ENCODE measurements at regions not wholly inside any gene's neighbourhood (a gene's known extent, or its start where the extent isn't known, plus 50 kb on each side); places are given as distances from the start of the nearest gene placed in this dataset.
"Not testable (repeated sequence)": the region's sequence is repeated elsewhere in the genome, so short reads cannot be mapped to it uniquely, and the experiment has no call there.

GRCh38 chr6:882084-882598, 189.2 kb upstream of the EXOC2 start:
- no peak for DNase-seq

DNA sequence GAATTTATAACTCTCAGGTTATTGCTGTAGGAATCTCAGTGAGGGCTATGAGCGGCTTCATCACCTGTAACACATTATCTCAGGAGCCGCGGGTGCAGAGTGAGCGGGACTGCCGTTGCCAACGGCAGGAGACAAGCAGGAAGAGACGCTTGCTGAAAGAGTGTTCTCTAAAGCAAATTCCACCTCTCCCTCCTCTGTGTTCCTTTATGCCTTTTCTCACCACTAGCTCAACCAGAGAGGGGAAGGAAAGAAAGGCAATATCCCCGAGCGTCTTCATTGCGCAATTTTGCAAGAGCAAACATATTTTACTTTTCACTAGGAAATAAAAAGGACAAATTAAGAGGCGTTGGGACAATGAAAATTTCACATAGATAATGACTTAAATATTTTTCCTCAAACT, 185.2 kb upstream of the EXOC2 start:
- no peak for DNase-seq

DNA sequence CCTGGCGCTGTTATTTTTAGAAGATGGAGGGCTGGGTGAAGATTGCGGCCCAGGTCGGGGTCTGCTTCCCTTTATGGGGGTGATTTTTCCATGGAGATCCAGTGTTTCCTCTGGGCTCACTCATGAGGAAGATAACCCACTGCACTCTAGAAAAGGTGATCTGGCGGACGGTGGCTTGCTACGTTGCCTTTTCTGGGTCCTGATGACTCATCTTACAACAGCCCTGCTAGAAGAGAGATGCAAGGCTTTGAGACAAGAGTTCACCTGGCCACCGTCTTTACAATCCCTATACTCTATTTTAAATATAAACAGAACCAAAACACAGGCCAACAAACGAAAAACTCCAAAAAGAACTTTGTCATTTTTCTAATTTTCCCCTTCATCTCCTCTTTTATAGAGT, 182.1 kb upstream of the EXOC2 start:
- DNase-seq: no peak

DNA sequence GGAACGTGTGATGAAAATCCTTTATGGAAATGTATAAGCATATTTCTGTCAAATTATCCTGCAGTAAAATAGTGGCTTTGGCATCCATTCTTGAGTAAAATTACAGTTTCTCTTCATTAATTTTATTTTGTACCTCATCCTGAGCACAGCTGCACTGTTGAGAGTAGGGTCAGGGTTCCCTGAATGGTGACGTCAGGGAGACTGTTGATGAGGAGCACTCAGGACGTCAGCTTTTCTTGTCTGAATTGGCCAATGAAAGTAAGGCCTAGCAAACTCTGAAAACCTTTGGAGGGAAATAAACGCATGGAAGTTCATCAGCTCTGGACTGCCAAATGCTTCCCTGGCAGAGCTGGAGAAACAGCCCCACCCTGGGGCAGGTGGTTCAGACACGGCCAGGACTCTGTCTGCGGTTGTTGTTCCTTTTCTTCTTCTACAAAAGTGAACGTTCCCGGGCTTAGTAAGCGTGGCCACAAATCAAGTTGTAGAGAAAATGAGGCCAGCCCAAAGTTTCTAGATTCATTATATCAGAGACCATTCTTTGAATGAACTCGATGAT, 179.7 kb upstream of the EXOC2 start:
- DNase-seq: no peak

DNA sequence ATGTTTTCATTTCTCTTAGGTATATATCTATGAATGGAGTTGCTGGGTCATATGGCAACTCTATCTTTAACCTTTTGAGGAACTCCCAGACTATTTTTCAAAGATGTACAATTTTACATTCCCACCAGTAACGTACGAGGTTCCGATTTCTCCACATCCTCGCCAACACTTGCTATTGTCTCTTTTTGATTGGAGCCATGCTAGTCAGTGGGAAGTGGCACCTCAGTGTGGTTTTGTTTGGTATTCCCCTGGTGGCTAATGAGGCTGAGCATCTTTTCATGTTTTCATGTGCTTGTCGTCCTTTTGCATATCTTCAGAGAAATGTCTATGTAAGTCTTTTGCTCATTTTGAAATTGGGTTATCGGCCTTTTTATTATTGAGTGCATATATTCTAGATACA, 178.6 kb upstream of the EXOC2 start:
- DNase-seq: no peak

DNA sequence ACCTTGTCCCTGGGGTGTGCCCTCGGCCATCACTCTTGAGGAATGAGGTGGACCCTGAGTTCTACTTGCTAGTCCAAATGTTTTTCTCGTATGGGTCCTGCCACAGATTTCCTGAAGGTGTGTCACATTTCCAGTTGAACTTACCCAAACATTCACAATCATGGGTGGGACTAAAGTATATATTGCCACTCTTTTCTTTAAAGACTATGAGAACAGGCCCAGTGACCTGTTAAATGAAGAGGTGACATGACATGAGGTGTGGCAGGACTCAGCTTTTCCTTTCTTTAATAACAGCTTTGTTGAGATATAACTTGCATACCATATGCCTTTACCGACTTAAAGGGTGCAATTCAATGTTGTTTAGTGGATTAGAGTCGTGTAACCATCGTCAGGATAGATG, 177.2 kb upstream of the EXOC2 start:
- no peak for DNase-seq

- no peak for DNase-seq
Observed at GRCh38 chr6:868201-868600, 175.3 kb upstream of the EXOC2 start.

DNA sequence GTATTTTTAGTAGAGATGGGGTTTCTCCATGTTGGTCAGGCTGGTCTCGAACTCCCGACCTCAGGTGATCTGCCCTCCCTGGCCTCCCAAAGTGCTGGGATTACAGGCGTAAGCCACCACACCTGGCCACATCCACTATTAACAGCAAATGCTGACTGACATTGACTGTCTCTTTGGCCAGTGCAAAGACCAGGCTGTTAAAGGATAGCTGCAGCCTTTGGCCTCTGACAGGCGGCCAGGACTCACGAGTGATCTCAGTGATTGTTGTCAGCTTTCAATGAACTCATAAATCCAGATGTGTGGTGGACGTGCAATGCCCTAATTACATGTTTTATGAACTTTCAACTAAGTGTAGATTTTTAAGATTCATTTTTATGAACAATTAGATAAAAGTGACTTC, 174.4 kb upstream of the EXOC2 start:
- no peak for DNase-seq

GRCh38 chr6:866316-866715, 173.4 kb upstream of the EXOC2 start:
- no peak for DNase-seq

- DNase-seq: no peak
Observed at GRCh38 chr6:865846-866245, 172.9 kb upstream of the EXOC2 start.

GRCh38 chr6:863831-864230, 170.9 kb upstream of the EXOC2 start:
- no peak for DNase-seq

DNA sequence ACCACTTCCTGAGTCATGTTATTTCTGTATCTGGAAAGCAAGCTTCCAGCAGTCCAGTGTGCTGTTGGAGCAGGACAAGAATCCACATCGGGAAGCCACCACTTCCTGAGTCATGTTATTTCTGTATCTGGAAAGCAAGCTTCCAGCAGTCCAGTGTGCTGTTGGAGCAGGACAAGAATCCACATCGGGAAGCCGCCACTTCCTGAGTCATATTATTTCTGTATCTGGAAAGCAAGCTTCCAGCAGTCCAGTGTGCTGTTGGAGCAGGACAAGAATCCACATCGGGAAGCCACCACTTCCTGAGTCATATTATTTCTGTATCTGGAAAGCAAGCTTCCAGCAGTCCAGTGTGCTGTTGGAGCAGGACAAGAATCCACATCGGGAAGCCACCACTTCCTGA, 170.2 kb upstream of the EXOC2 start:
- not testable (repeated sequence) for DNase-seq

DNA sequence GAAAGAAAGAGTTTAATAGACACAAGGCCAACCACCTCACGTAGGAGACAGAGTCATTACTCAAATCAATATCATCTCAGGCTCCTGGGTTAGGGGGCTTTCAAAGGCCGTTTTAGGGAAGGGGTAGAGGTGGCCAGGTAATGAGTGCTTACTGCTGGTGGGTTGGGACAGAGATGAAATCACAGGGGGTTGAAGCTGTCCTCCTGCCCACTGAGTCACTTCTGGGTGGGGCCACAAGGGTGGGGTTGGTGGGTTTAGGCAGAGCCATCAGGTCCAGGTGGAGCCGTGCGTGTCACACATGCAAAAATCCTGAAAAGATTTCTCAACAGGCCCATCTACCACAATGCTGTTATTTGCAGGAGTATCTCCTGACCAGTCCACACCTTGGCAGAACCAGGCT, 167.0 kb upstream of the EXOC2 start:
- DNase-seq: no peak

- no peak for DNase-seq
Observed at GRCh38 chr6:854406-855118, 161.6 kb upstream of the EXOC2 start.

- not testable (repeated sequence) for DNase-seq
Observed at GRCh38 chr6:852216-852615, 159.3 kb upstream of the EXOC2 start.

DNA sequence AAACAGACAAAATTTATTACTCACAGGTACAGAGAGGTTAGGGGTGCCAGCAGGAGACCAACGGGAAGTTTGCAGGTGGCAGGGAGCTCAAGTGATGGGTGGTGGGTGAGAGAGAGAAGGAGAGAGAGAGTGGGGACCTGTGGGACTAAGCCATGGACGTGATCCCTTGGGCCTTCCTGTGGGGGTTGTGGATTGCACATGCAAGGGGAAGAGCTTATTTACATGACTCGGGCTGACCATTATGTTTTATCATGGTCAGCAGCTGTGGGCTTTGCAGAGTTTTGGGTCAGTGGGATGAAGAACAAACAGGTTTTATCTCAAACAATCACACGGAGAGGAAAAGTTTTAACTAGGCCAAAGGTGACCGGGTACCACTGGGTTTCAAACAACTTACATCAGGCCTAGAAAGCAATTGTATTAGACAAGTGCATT, 156.2 kb upstream of the EXOC2 start:
- DNase-seq: no peak

DNA sequence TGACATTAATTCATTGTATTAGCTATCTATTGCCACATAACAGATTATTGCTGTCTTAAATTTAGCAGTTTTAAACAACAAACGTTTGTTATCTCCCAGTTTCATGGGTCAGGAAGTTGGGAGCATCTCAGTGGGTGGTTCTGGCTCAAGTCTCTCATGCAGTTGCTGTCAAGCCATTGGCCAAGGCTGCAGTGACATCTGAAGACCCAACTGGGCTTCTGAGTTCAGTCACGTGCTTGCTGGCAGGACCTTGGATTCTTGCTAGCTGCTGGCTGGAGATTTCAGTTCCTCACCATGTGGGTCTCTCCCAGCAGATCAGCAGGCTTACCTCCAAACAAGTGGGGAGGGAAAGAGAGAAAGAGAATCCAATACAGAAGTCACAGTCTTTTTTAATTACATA, 152.6 kb upstream of the EXOC2 start:
- no peak for DNase-seq

GRCh38 chr6:845101-845500, 152.2 kb upstream of the EXOC2 start:
- DNase-seq: no peak

DNA sequence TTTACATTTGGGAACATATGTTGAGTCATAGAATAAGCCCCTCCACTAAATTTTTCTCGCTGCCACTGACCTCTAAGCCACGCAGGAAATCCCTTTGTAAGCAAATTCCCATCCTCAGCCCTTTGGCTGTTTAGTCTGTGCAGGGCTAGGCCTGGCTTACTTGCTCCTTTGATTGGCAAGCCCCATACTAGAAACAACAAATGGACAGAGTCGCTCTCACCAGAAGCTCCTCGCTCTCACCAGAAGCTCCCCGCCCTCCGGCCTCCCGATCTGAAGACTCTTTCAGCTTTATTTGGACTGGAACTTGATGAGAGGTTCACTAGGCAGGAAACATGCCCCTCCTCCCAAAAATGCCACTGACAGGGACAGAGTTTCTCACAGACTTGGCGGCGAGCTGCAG, 149.2 kb upstream of the EXOC2 start:
- DNase-seq: no peak

DNA sequence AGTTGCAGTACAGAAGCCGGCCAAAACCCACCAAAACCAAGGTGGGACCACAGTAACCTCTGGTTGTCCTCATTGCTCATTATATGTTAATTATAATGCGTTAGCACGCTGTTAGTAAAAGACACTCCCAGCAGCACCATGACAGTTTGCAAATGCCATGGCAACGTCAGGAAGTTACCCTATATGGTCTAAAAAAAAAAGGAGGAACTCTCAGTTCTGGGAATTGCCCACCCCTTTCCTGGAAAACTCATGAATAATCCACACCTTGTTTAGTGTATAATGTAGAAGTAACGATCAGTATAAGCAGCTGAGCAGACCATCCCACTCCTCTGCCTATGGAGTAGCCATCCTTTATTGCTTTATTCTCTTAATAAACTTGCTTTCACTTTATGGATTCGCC, 148.6 kb upstream of the EXOC2 start:
- DNase-seq: no peak

GRCh38 chr6:839201-839600, 146.3 kb upstream of the EXOC2 start:
- no peak for DNase-seq

- no peak for DNase-seq
Observed at GRCh38 chr6:837380-837779, 144.4 kb upstream of the EXOC2 start.

- DNase-seq: no peak
Observed at GRCh38 chr6:836276-836853, 143.4 kb upstream of the EXOC2 start.

DNA sequence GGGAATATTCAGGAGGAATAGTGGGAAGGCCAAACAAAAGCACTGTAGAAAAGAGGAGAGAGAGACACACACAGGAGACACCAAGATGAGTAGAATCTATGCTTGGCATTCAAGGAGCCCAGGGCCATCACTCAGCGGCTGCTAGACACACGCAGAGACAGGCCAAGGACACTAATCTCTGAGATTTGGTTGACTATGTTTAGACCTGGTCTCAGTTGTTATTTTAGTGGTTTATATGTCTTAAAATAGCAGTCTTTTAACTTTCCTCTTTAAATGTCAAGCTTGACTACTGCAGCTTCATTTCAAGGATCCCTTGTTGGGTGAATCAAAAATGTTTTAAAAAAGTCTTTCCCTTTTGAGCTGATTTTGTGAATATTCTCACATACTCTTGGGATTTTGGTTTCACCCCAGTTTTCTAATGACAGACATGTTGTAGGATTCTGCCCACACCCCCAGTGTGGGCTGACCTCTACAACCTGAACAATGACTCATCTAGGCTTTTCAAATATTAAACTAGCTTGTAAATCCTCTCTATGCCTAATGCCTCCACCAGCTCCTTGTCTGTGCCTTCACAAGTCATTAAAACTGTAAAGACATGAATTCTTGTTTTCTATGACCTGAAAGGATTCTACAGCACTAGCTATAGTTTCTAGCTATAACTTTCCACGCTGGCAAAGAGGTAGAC, 142.7 kb upstream of the EXOC2 start:
- no peak for DNase-seq

All from activated CD4-positive, alpha-beta T cell treated with anti-CD3 and anti-CD28 coated beads, Interleukin-10, Interleukin-2, amounts not matched to agents 100 ng/mL and 50 ng/mL, durations not matched to agents 16 hours and 8 hours (primary cell).